GM21825 (cell line): ENCODE measurements at regions not wholly inside any gene's neighbourhood (a gene's known extent, or its start where the extent isn't known, plus 50 kb on each side); places are given as distances from the start of the nearest gene placed in this dataset.
A peak's percentile ranks its signal among the peaks of the same experiment; 100 is the strongest.
"Not testable (repeated sequence)": the region's sequence is repeated elsewhere in the genome, so short reads cannot be mapped to it uniquely, and the experiment has no call there.

Experiments
- ATAC-seq: cut with Tn5 transposase; IDR thresholded peaks from one replicate; pipeline ENCODE4 v1.9.1; 2021; ENCODE audit warnings: mild to moderate bottlenecking, moderate library complexity; ENCODE audit not compliant: unreplicated experiment

GRCh38 chr11:96447208-96448110 is 57.6 kb downstream of the JRKL start:
- no peak for ATAC-seq

GRCh38 chr11:96448225-96448624 is 58.4 kb downstream of the JRKL start:
- no peak for ATAC-seq

- no peak for ATAC-seq
Observed at GRCh38 chr11:96456111-96456510, 66.3 kb downstream of the JRKL start.

GRCh38 chr11:96459751-96460150 is 69.9 kb downstream of the JRKL start:
- ATAC-seq: no peak

- no peak for ATAC-seq
Observed at GRCh38 chr11:96461871-96462270, 72.1 kb downstream of the JRKL start.

GRCh38 chr11:96464700-96465307 is 75.0 kb downstream of the JRKL start:
- ATAC-seq: peak; percentile 81

- ATAC-seq: no peak
Observed at GRCh38 chr11:96465512-96465911, 75.7 kb downstream of the JRKL start.

- no peak for ATAC-seq
Observed at GRCh38 chr11:96466607-96467006, 76.8 kb downstream of the JRKL start.

GRCh38 chr11:96469776-96470175 is 80.0 kb downstream of the JRKL start:
- no peak for ATAC-seq

- ATAC-seq: no peak
Observed at GRCh38 chr11:96470521-96470920, 80.7 kb downstream of the JRKL start.

GRCh38 chr11:96472085-96472484 is 82.3 kb downstream of the JRKL start:
- peak; percentile 67 for ATAC-seq

- no peak for ATAC-seq
Observed at GRCh38 chr11:96474263-96474662, 84.5 kb downstream of the JRKL start.

GRCh38 chr11:96481204-96481603 is 91.4 kb downstream of the JRKL start:
- no peak for ATAC-seq

- no peak for ATAC-seq
Observed at GRCh38 chr11:96481771-96482170, 92.0 kb downstream of the JRKL start.

- no peak for ATAC-seq
Observed at GRCh38 chr11:96482193-96482592, 92.4 kb downstream of the JRKL start.

- ATAC-seq: no peak
Observed at GRCh38 chr11:96483374-96483955, 93.7 kb downstream of the JRKL start.

- no peak for ATAC-seq
Observed at GRCh38 chr11:96484361-96484760, 94.5 kb downstream of the JRKL start.

- ATAC-seq: no peak
Observed at GRCh38 chr11:96486890-96487611, 97.2 kb downstream of the JRKL start.

GRCh38 chr11:96488911-96489310 is 99.1 kb downstream of the JRKL start:
- not testable (repeated sequence) for ATAC-seq

GRCh38 chr11:96500440-96500839 is 110.6 kb downstream of the JRKL start:
- no peak for ATAC-seq

GRCh38 chr11:96506041-96506440 is 116.2 kb downstream of the JRKL start:
- ATAC-seq: no peak
